GM03348 (cell line): ENCODE measurements at regions not wholly inside any gene's neighbourhood (a gene's known extent, or its start where the extent isn't known, plus 50 kb on each side); places are given as distances from the start of the nearest gene placed in this dataset.
A peak's percentile ranks its signal among the peaks of the same experiment; 100 is the strongest.

Experiments
- DNase-seq: peaks from one replicate; pipeline ENCODE4 v3.0.0; 2012; ENCODE audit warnings: low spot score

DNA sequence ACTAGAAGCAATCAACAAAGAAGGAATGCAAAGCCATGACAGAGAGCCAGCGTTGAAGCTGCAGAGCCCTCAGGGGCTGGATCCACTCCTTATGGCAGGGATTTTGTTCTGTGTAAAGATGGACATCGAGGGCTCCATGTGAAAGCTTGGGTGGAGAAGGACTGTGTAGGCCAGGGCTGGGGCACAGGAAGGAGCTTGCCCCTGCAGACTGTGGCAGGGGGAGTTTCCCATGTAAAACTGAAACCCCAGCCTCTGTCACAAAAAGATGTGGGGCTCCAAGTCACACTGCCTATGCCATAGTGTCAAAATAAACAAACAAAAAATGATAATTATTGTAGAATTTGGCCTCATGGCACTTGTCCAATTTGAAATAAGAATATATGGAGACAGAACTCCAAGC is 408.7 kb upstream of the HS6ST1 start:
- DNase-seq = no peak

DNA sequence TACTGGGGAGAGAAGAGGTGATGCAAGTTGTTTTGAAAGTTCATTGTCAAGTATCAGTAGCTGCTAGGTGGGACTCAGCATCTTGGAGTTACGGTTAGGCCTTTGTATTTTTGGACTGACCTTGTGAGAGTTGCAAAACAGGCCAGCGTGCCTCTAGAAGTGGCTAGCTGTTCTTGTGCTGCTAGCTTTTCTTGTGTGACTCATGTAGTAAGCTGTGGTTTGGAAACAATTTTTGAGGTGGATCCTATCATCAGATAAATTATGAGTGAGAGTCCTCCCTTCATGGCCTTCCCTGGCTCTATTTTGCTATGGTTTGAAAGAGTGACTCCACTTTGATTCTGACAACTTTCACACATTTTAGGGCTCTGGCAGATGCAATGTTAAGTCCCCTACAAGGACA is 409.2 kb upstream of the HS6ST1 start:
- peak; percentile 84 for DNase-seq

DNA sequence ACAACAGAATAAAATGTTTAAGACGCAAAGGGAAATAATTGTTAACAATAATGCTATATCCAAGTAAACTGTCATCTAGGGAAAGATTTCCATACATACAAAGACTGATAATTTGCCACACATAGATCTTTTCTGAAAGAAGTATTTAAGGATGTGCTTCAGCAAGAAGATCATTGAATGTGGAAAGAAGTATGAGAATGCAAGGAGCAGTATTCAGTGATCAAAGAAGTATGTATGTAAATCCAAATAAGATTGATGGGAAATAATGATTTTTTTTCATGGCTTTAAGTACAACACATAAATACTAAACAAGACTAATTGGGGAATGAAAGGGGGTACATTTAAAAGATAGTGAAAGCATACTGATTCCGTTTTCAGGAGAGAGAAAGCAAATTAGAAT is 410.4 kb upstream of the HS6ST1 start:
- DNase-seq = no peak

DNA sequence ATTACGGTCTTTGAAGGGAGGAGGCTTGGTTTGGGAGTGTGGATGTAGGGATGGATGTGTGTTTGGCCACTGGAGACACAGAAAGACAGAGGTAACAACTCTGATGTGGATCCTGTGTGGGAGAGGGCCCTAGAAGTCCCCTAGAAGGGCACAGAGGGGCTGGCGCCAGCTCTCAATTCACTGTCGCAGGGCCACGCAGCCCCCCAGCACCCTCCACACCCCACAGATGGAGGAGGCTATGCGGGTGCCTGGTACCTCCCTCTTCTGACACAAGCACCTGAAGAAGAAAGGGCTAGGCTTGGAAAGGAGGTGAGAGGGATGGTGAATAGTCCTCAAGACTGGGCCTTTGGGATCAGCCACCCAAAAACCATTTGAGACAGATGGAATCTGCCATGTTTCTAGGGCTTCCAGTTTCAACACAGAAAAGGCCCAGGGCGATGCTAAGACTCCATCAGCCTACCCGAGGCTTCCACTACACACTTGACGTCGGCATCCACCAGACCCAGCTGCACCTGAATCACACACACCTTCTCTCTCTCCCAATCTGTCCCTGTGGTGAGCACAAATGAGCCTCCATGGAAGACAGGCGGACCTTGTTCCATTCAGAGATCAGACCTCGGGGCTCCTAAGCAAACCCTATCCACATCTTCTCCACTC is 413.5 kb upstream of the HS6ST1 start:
- DNase-seq = no peak

- DNase-seq = peak; percentile 84
Observed at GRCh38 chr2:128732976-128733431, 414.3 kb upstream of the HS6ST1 start.

DNA sequence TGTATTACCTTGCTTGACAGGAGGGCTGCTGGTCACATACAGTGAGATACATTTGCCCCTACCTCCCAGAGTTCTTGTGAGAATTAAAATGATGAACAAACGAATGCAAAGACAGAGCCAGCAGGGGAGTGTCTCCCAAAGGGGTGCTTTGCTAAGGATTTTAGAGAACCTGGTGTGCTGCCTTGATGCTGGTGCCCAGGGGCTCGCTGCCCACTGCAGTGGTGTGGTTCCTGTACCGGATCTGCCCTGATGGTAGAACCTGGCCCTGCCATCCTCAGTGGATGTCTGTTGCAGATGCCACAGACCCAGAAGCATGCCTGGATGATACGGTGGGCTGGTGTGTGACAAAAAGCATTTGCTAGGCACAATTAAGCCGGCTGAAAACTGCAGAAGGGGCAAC is 414.8 kb upstream of the HS6ST1 start:
- DNase-seq = no peak

- no peak for DNase-seq
Observed at GRCh38 chr2:128734521-128735295, 416.0 kb upstream of the HS6ST1 start.

GRCh38 chr2:128735296-128735960 is 416.8 kb upstream of the HS6ST1 start:
- no peak for DNase-seq

DNA sequence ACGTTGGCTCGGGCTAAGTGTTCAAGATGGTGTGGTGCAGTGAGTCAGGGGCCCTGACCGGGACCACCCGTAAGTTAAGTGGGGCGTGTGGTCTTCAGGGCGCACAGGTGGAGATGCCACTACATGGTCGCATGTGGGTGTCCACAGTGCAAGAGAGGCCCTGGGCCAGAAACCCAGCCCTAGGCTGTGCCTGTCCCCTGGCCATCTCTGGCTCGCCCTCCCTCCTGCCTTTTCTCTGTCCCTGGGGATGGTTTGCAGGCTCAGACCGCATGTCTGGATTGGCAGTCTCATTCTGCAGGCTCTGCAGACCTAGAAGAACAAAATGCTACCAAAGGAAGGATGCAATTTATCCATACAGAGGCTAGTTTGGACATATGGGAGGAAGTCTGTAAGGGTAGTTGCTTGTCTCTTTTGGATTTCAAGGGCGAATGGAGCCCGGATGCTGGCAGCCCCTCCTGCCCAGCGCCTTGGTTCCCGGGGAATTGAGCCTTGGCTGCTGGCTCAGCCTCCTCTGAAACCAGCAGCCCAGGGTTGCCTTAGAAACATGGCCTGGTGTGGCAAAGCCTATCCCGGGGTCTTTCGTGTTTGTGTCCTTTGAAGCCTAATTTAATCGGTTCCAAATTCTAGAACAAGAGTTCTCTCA is 417.5 kb upstream of the HS6ST1 start:
- no peak for DNase-seq

- peak; percentile 91 for DNase-seq
Observed at GRCh38 chr2:128736689-128737545, 418.2 kb upstream of the HS6ST1 start.

DNA sequence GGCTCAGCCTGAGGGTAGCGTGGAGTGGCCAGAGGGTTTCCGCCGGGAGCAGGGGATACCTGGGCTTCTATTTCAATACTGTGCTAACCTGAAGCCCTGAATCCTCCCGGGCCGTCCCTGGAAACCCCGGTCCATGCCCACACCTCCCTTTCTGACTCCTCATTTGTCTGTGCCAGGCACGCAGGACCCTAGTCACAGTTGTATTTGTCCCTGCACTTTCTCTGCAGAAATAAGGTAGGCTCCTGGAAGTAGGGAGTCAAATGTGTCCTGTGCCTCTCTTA is 418.8 kb upstream of the HS6ST1 start:
- DNase-seq = no peak

GRCh38 chr2:128738446-128739110 is 419.9 kb upstream of the HS6ST1 start:
- no peak for DNase-seq

DNA sequence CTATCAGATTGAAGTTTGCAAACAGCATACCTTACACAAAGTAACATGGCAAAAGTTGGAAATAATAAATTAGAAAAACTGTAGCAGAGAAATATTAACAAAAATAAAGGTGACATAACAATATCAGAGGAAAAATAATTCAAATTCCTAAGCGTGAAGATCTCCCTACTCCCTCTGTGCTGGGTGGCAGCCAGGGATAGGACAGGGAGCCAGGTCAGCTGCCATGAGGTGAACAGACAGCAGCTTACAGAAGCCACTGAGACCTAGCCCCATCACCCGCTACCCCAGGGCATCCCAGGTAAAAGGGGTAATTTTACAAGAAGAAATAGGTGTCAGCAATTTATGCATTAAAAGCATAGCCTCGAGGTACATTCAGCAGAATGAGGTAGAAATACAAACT is 423.8 kb upstream of the HS6ST1 start:
- DNase-seq = no peak

DNA sequence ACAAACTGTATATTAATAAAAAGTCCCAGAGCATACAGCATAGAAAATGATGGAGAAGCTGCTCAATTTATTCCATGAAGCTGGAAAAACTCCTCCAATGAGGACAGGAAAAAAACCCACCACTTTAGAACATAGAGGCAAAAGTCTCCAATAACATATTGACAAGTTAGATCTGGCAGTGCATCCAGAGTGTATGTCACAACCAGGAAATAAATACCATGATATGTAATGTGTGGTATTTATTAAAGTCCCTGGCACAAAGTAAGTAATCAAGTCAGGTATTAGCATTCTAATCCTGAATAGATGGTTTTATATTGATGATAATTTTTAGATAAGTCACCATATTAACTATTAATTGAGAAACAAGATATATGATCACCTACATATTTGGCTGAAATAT is 427.3 kb upstream of the HS6ST1 start:
- no peak for DNase-seq

- no peak for DNase-seq
Observed at GRCh38 chr2:128746356-128746755, 427.7 kb upstream of the HS6ST1 start.

GRCh38 chr2:128748336-128748735 is 429.7 kb upstream of the HS6ST1 start:
- DNase-seq = no peak

DNA sequence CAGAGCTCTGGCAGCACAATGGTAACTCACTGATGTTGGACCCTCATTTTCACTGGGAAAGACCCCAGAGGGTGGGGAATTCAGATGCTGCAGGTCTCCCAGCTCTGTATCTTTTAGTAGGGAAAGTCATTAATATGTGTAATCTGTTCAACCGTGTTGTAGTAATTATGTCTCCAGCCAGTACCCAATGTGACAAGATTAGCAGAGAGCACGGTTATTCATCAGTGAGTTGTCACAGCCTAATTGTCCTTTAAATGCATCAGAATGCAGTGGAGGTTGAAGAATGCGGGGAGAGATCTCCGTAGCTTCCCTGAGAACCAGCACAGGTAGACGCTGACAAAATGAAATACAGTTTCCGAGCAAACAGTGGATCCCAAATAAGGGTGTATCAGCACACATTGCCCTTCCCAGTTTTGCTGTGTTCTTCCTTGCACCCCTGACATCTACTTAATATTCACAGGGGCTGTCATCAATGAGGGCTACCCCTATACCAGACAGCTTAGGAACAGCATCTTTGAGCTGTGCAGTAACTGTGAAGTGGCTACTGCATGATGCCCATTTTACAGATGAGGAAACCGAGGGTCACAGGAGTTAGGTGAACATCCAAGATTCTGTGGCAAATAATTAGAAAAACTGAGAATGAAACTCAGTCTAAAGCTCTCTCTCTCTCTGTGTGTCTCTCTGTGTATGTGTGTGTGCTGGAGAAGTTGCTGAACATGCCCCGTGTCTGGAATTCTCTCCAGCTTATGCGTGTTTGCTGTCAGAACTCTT is 430.4 kb upstream of the HS6ST1 start:
- DNase-seq = no peak

- DNase-seq = no peak
Observed at GRCh38 chr2:128750328-128751165, 431.9 kb upstream of the HS6ST1 start.

DNA sequence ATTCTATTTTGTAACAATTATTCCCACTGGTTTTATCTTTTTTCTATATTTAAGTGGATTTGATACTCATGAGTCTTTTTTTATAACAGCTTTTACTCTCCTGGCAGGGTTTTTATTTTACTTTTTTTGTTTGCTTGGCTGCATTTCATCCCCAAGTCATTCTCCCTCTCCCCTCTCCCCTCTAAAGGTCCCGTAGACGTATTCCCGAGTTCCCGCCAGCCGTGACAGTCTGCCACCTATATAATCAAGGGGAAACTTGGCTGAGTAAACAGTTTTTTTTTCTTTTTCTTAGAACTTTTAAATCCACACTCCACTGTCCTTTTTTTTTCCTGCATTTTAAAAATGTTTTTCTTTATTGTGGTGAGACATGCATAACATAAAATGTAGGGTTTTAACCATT is 433.1 kb upstream of the HS6ST1 start:
- DNase-seq = no peak
